Astrocyte (in vitro differentiated cells and primary cell): ENCODE measurements at regions not wholly inside any gene's neighbourhood (a gene's known extent, or its start where the extent isn't known, plus 50 kb on each side); places are given as distances from the start of the nearest gene placed in this dataset.

Experiments
- EZH2 ChIP-seq: IDR thresholded peaks from 2 replicates; pipeline ENCODE4 v1.6.1; 2012; ENCODE audit warnings: mild to moderate bottlenecking, low read length, inconsistent platforms; ENCODE audit not compliant: insufficient read depth
- TF ChIP-seq, protein P1 (sequence below): IDR thresholded peaks from 2 replicates; pipeline ENCODE4 v1.5.1; 2011; ENCODE audit warnings: low read depth, mild to moderate bottlenecking, inconsistent platforms, low read length, moderate library complexity; ENCODE audit not compliant: insufficient read depth

DNA sequence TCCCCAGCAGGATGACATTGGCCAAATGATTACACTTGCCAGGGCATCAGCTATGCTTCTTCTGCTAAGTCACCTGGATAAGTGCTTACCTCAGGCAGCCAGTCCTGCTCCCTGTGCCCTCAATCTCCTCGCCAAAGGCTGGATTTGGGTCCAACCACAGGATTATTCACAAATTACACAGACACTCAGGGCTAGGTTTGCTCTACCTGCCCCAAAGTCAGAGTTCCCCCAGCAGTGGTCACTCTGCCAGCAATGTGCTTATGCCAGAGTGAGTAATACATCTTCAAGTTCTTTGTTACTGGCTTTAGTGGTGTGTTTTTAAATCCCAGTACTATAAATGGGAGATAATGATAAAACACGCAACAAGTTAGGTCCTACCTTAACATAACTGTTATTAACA is 189.7 kb upstream of the SEMA3D start:
- TF ChIP-seq, protein P1, sequence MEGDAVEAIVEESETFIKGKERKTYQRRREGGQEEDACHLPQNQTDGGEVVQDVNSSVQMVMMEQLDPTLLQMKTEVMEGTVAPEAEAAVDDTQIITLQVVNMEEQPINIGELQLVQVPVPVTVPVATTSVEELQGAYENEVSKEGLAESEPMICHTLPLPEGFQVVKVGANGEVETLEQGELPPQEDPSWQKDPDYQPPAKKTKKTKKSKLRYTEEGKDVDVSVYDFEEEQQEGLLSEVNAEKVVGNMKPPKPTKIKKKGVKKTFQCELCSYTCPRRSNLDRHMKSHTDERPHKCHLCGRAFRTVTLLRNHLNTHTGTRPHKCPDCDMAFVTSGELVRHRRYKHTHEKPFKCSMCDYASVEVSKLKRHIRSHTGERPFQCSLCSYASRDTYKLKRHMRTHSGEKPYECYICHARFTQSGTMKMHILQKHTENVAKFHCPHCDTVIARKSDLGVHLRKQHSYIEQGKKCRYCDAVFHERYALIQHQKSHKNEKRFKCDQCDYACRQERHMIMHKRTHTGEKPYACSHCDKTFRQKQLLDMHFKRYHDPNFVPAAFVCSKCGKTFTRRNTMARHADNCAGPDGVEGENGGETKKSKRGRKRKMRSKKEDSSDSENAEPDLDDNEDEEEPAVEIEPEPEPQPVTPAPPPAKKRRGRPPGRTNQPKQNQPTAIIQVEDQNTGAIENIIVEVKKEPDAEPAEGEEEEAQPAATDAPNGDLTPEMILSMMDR = no peak
- TF ChIP-seq EZH2 = no peak
